K562 (cell line): ENCODE measurements at regions not wholly inside any gene's neighbourhood (a gene's known extent, or its start where the extent isn't known, plus 50 kb on each side); places are given as distances from the start of the nearest gene placed in this dataset.

Source experiments
- CEBPB ChIP-seq: fragments of 450-650 bp; IDR thresholded peaks from 2 replicates; pipeline ENCODE4 v1.6.1; 2016; ENCODE audit warnings: missing genetic modification characterization, missing compliant biosample characterization
- ELF2 ChIP-seq: fragments of 250-450 bp; sonication (Bioruptor Pico); IDR thresholded peaks from 2 replicates; pipeline ENCODE4 v1.5.0; 2021; ENCODE audit warnings: mild to moderate bottlenecking
- ERF ChIP-seq: fragments of 450-650 bp; formaldehyde crosslinking; IDR thresholded peaks from 2 replicates; pipeline ENCODE4 v1.4.0; 2020; ENCODE audit warnings: mild to moderate bottlenecking, mixed read lengths
- JUND ChIP-seq, 2 experiments: IDR thresholded peaks; 2 replicates in 1 of 2; 3 replicates in 1 of 2; pipeline ENCODE4 v1.6.1; 2011; ENCODE audit warnings: borderline replicate concordance in 2 of 2, low read depth in 2 of 2, low read length in 2 of 2, improper control_type of control experiment in 1 of 2, missing biosample characterization in 1 of 2, missing genetic modification characterization in 1 of 2, missing genetic modification reagents in 1 of 2
- KLF16 ChIP-seq: IDR thresholded peaks from 2 replicates; pipeline ENCODE4 v1.6.1; 2016; ENCODE audit warnings: antibody characterized with exemption
- MXI1 ChIP-seq: IDR thresholded peaks from 2 replicates; pipeline ENCODE4 v1.6.1; 2011; ENCODE audit warnings: low read depth, mild to moderate bottlenecking, improper control_type of control experiment, low read length
- NRF1 ChIP-seq, 2 experiments: fragments of 450-650 bp; IDR thresholded peaks in 1 of 2; conservative IDR thresholded peaks in 1 of 2; 2 replicates each; pipeline ENCODE4 v1.6.1; 2014; ENCODE audit warnings: mild to moderate bottlenecking in 2 of 2
- ZFP30 ChIP-seq: fragments of 250-450 bp; sonication (Bioruptor Pico); IDR thresholded peaks from 2 replicates; pipeline ENCODE4 v1.8.0; 2022; ENCODE audit warnings: moderate library complexity, mild to moderate bottlenecking, inconsistent platforms, borderline replicate concordance
- TF ChIP-seq, protein P1 (sequence below): sonication (generic); formaldehyde crosslinking; IDR thresholded peaks from 2 replicates; pipeline ENCODE4 v1.9.0; 2022; ENCODE audit warnings: mild to moderate bottlenecking, missing genetic modification reagents
- TF ChIP-seq, protein P2 (sequence below): fragments of 450-650 bp; conservative IDR thresholded peaks from 2 replicates; pipeline ENCODE4 v1.6.1; 2016; ENCODE audit warnings: missing genetic modification characterization, low read depth, mild to moderate bottlenecking, missing compliant biosample characterization, moderate library complexity

DNA sequence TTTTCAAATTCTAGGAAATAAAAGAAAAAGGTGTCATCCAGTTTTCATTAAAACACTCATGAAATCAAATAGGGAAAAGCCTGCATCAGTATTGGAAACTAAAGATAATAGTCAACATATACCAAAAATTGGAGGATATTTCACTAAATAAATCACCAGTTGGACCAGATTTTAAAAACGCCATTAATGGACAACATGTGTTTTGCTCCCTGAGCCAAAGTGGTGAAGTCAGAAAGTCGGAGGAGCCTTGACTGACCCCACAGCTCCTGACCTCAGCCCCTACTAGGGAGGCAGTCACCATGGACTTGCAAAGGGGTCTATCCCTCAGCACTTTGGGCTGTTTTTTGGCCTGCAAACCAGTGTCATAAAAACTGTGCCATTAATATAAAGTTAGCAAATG, 98.3 kb upstream of the SEC61G start:
- TF ChIP-seq CEBPB (tag) (no peak), MXI1 (no peak), ELF2 (CRISPR knock-in tag) (no peak), JUND (IDR thresholded peaks at IDR 0.05; ENCODE audit: borderline replicate concordance, low read depth, low read length) (no peak), JUND (tag; IDR thresholded peaks at IDR 0.05; ENCODE audit: borderline replicate concordance, low read depth, low read length) (no peak), ZFP30 (CRISPR knock-in tag) (no peak), ERF (CRISPR knock-in tag) (no peak), NRF1 (conservative IDR thresholded peaks at IDR 0.05 in 1 of 2, IDR thresholded peaks at IDR 0.05 in 1 of 2) (no peak), KLF16 (no peak)
- TF ChIP-seq, protein P1, sequence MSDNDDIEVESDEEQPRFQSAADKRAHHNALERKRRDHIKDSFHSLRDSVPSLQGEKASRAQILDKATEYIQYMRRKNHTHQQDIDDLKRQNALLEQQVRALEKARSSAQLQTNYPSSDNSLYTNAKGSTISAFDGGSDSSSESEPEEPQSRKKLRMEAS, result no peak
- TF ChIP-seq, protein P2, sequence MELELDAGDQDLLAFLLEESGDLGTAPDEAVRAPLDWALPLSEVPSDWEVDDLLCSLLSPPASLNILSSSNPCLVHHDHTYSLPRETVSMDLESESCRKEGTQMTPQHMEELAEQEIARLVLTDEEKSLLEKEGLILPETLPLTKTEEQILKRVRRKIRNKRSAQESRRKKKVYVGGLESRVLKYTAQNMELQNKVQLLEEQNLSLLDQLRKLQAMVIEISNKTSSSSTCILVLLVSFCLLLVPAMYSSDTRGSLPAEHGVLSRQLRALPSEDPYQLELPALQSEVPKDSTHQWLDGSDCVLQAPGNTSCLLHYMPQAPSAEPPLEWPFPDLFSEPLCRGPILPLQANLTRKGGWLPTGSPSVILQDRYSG, result no peak
